ENCODE measurements at regions not wholly inside any gene's neighbourhood (a gene's known extent, or its start where the extent isn't known, plus 50 kb on each side); places are given as distances from the start of the nearest gene placed in this dataset.

GRCh38 chr22:47260551-47260950, 498.1 kb downstream of the TBC1D22A start:
- H3K9me3 ChIP-seq (ENCODE audit: control insufficient read depth, insufficient read depth, low read length), result no peaks in the 10 kb centered on the region
- H3K9me2 ChIP-seq (replicated peaks; ENCODE audit: control insufficient read depth, low read length), result no peaks in the 10 kb centered on the region

GRCh38 chr22:47259990-47260389, 497.5 kb downstream of the TBC1D22A start:
- no peaks in the 10 kb centered on the region for H3K4me1 ChIP-seq (ENCODE audit: control insufficient read depth, low read length)
- no peaks in the 10 kb centered on the region for H3F3A ChIP-seq (ENCODE audit: control insufficient read depth, insufficient read depth)
- no peak overlapping the region for H3K27ac ChIP-seq (ENCODE audit: low read depth, low read length)
- TF ChIP-seq CTCF (IDR thresholded peaks at IDR 0.05; ENCODE audit: low read depth, low read length, poor library complexity, severe bottlenecking) (no peak), EZH2phosphoT487 (IDR thresholded peaks at IDR 0.05; ENCODE audit: borderline replicate concordance, low read length) (no peak)
- no peaks in the 10 kb centered on the region for H3K79me2 ChIP-seq (ENCODE audit: control insufficient read depth, low read length)
- no peaks in the 10 kb centered on the region for H3K27me3 ChIP-seq (ENCODE audit: control insufficient read depth, low read length)
- H3K36me3 ChIP-seq (ENCODE audit: control insufficient read depth, low read length), result no peaks in the 10 kb centered on the region
- no peaks in the 10 kb centered on the region for H3K9me2 ChIP-seq (replicated peaks; ENCODE audit: control insufficient read depth, low read length)
- no peaks in the 10 kb centered on the region for H3K9me3 ChIP-seq (ENCODE audit: control insufficient read depth, insufficient read depth, low read length)
- no peaks in the 10 kb centered on the region for H4K20me1 ChIP-seq (ENCODE audit: control insufficient read depth, insufficient read depth, low read depth, low read length)
- H3K4me2 ChIP-seq (ENCODE audit: low read length), result no peak overlapping the region
- H3K4me3 ChIP-seq (ENCODE audit: low read length), result no peak overlapping the region

More at GRCh38 chr22:47260551-47260950, 498.1 kb downstream of the TBC1D22A start:
- H3F3A ChIP-seq (ENCODE audit: control insufficient read depth, insufficient read depth), result no peaks in the 10 kb centered on the region
- no peak overlapping the region for H3K4me2 ChIP-seq (ENCODE audit: low read length)
- H3K4me3 ChIP-seq (ENCODE audit: low read length), result no peak overlapping the region
- no peaks in the 10 kb centered on the region for H3K27me3 ChIP-seq (ENCODE audit: control insufficient read depth, low read length)
- no peaks in the 10 kb centered on the region for H3K79me2 ChIP-seq (ENCODE audit: control insufficient read depth, low read length)
- no peak overlapping the region for H3K27ac ChIP-seq (ENCODE audit: low read depth, low read length)
- TF ChIP-seq EZH2phosphoT487 (IDR thresholded peaks at IDR 0.05; ENCODE audit: borderline replicate concordance, low read length) (no peak), CTCF (IDR thresholded peaks at IDR 0.05; ENCODE audit: low read depth, low read length, poor library complexity, severe bottlenecking) (no peak)
- no peaks in the 10 kb centered on the region for H4K20me1 ChIP-seq (ENCODE audit: control insufficient read depth, insufficient read depth, low read depth, low read length)
- H3K36me3 ChIP-seq (ENCODE audit: control insufficient read depth, low read length), result no peaks in the 10 kb centered on the region
- H3K4me1 ChIP-seq (ENCODE audit: control insufficient read depth, low read length), result no peaks in the 10 kb centered on the region

GRCh38 chr22:47259049-47259448, 496.6 kb downstream of the TBC1D22A start:
- no peaks in the 10 kb centered on the region for H3K36me3 ChIP-seq (ENCODE audit: control insufficient read depth, low read length)
- H3K4me3 ChIP-seq (ENCODE audit: low read length), result no peak overlapping the region
- H3K27me3 ChIP-seq (ENCODE audit: control insufficient read depth, low read length), result no peaks in the 10 kb centered on the region
- H3K79me2 ChIP-seq (ENCODE audit: control insufficient read depth, low read length), result no peaks in the 10 kb centered on the region
- H3K4me2 ChIP-seq (ENCODE audit: low read length), result no peak overlapping the region
- H3F3A ChIP-seq (ENCODE audit: control insufficient read depth, insufficient read depth), result no peaks in the 10 kb centered on the region
- no peaks in the 10 kb centered on the region for H3K9me2 ChIP-seq (replicated peaks; ENCODE audit: control insufficient read depth, low read length)
- TF ChIP-seq CTCF (IDR thresholded peaks at IDR 0.05; ENCODE audit: low read depth, low read length, poor library complexity, severe bottlenecking) (no peak), EZH2phosphoT487 (IDR thresholded peaks at IDR 0.05; ENCODE audit: borderline replicate concordance, low read length) (no peak)
- H3K9me3 ChIP-seq (ENCODE audit: control insufficient read depth, insufficient read depth, low read length), result no peaks in the 10 kb centered on the region
- no peak overlapping the region for H3K27ac ChIP-seq (ENCODE audit: low read depth, low read length)
- no peaks in the 10 kb centered on the region for H4K20me1 ChIP-seq (ENCODE audit: control insufficient read depth, insufficient read depth, low read depth, low read length)
- no peaks in the 10 kb centered on the region for H3K4me1 ChIP-seq (ENCODE audit: control insufficient read depth, low read length)

- H3K4me1 ChIP-seq (ENCODE audit: control insufficient read depth, low read length), result no peaks in the 10 kb centered on the region
- H3K9me3 ChIP-seq (ENCODE audit: control insufficient read depth, insufficient read depth, low read length), result no peaks in the 10 kb centered on the region
These were observed 495.5 kb downstream of the TBC1D22A start for GRCh38 chr22:47257976-47258375.

More at GRCh38 chr22:47257976-47258375, 495.5 kb downstream of the TBC1D22A start:
- H3K36me3 ChIP-seq (ENCODE audit: control insufficient read depth, low read length), result no peaks in the 10 kb centered on the region
- H3K27ac ChIP-seq (ENCODE audit: low read depth, low read length), result no peak overlapping the region
- no peaks in the 10 kb centered on the region for H3K79me2 ChIP-seq (ENCODE audit: control insufficient read depth, low read length)
- H3K9me2 ChIP-seq (replicated peaks; ENCODE audit: control insufficient read depth, low read length), result no peaks in the 10 kb centered on the region
- no peak overlapping the region for H3K4me2 ChIP-seq (ENCODE audit: low read length)
- no peaks in the 10 kb centered on the region for H3K27me3 ChIP-seq (ENCODE audit: control insufficient read depth, low read length)
- H4K20me1 ChIP-seq (ENCODE audit: control insufficient read depth, insufficient read depth, low read depth, low read length), result no peaks in the 10 kb centered on the region
- H3F3A ChIP-seq (ENCODE audit: control insufficient read depth, insufficient read depth), result no peaks in the 10 kb centered on the region
- H3K4me3 ChIP-seq (ENCODE audit: low read length), result no peak overlapping the region
- TF ChIP-seq CTCF (IDR thresholded peaks at IDR 0.05; ENCODE audit: low read depth, low read length, poor library complexity, severe bottlenecking) (no peak), EZH2phosphoT487 (IDR thresholded peaks at IDR 0.05; ENCODE audit: borderline replicate concordance, low read length) (no peak)
